AG09309 (cell line): ENCODE measurements at regions not wholly inside any gene's neighbourhood (a gene's known extent, or its start where the extent isn't known, plus 50 kb on each side); places are given as distances from the start of the nearest gene placed in this dataset.

Experiments used
- DNase-seq: peaks from one replicate; pipeline ENCODE4 v3.0.0-alpha.2; 2010; ENCODE audit warnings: low read depth
- H3K4me3 ChIP-seq: 2 replicates; pipeline ENCODE4 v1.5.1; 2011; ENCODE audit warnings: mild to moderate bottlenecking, low read depth, low read length, moderate library complexity; ENCODE audit not compliant: control insufficient read depth
- TF ChIP-seq, protein P1 (sequence below): IDR thresholded peaks from 2 replicates; pipeline ENCODE4 v1.5.1; 2011; ENCODE audit warnings: mild to moderate bottlenecking, low read depth, low read length, inconsistent platforms; ENCODE audit not compliant: insufficient read depth, control insufficient read depth; ENCODE audit errors: missing control alignments

DNA sequence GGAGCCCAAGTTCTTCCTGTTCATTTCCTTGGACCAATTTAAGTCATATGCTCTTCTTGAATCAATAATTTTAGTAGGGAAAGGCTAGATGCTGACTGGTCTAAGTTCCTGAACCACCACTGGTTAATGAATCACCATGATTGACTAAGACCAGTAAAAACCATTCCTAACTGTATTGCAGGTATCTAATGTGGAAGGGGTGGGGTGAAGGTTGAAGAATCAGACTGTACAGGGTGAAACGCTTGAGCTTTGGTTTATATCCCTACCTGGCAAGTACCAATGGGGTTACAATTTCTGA lies 100.1 kb downstream of the DYRK2 start:
- no peak overlapping the region for H3K4me3 ChIP-seq
- no peak for DNase-seq
- TF ChIP-seq, protein P1, sequence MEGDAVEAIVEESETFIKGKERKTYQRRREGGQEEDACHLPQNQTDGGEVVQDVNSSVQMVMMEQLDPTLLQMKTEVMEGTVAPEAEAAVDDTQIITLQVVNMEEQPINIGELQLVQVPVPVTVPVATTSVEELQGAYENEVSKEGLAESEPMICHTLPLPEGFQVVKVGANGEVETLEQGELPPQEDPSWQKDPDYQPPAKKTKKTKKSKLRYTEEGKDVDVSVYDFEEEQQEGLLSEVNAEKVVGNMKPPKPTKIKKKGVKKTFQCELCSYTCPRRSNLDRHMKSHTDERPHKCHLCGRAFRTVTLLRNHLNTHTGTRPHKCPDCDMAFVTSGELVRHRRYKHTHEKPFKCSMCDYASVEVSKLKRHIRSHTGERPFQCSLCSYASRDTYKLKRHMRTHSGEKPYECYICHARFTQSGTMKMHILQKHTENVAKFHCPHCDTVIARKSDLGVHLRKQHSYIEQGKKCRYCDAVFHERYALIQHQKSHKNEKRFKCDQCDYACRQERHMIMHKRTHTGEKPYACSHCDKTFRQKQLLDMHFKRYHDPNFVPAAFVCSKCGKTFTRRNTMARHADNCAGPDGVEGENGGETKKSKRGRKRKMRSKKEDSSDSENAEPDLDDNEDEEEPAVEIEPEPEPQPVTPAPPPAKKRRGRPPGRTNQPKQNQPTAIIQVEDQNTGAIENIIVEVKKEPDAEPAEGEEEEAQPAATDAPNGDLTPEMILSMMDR: no peak

DNA sequence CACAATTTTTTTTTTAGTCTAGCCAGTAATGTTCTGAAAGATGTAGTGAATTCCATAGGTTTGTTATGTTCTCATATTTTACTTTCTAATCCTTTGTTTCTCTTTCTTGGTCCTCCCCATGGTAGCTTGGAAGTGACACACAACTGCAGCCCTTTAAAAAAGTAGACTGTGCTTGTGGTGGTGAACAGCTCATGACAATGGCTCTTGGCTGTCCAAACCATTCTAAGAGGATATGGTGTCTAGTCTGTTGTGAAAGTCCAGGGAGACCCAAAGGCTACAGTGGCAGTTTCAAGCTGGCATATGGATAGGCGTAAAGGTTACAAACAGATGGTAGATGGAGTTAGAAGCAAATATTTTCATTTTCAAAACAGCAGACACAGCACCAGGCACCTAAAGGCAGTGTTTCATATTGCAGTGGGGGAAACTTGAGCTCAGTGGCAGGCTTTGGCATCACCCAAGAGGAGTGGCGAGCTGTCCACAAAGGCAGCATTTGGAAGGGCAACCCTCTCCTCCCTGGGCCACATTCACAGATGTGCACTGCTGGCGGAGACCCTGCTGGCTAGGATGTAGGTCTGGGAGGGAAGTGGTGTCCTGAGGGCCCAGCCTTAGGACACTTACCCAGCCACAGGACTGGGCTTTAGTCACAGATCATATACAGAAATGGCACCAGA lies 102.1 kb downstream of the DYRK2 start:
- no peak overlapping the region for H3K4me3 ChIP-seq
- TF ChIP-seq, protein P1: no peak

DNA sequence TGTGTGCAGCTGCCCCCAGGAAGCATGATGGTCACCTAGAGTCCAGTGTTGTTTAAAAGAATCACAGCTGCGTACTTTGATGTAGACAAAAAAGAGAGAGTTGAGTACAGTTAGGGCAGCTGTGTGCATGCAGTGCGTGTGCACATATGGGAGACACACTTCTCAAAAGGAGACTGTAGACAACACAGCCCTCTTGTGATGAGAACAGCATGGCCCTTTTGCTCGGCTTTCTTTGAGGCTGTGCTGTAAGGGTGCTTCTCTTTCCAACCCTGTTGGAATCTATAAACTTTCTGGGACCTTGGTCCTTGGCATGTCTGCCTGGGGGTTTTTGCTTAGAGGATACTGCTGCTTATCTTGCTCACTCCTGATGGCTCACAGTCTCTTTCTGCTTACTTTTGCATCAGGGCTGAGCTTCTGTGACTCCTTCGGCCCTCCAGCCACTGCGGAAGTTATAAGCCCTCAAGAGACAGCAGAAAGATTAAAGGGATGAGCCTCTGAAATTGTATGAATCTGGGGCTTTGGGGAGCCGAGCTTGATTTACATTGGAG lies 102.9 kb downstream of the DYRK2 start:
- TF ChIP-seq, protein P1: no peak
- no peak for DNase-seq
- no peak overlapping the region for H3K4me3 ChIP-seq

More for the DNA sequence above, 102.1 kb downstream of the DYRK2 start:
- no peak for DNase-seq

DNA sequence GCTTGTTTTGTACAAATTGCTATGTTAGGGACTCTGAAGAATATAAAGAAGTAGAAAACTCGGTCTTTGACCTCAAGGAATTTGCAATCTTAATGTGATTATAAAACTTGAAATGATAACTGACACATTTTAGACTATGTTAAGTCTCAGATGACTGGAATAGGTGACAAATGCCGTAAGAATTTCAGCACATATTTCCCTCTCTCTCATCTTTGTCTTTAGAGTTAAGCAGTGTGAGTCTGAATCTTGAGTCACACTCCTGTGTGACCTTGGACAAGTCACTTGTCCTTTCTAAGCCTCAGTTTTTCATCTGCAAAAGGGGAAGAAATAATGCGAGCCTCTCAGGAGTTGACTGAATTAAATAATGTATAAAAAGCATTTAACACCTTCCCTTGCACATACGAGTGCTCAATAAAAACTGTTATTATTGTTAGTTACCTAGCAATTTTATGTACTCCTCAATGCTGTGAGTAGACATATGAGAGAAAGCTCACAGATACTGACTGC lies 103.7 kb downstream of the DYRK2 start:
- TF ChIP-seq, protein P1: no peak
- no peak for DNase-seq
- H3K4me3 ChIP-seq: no peak overlapping the region

DNA sequence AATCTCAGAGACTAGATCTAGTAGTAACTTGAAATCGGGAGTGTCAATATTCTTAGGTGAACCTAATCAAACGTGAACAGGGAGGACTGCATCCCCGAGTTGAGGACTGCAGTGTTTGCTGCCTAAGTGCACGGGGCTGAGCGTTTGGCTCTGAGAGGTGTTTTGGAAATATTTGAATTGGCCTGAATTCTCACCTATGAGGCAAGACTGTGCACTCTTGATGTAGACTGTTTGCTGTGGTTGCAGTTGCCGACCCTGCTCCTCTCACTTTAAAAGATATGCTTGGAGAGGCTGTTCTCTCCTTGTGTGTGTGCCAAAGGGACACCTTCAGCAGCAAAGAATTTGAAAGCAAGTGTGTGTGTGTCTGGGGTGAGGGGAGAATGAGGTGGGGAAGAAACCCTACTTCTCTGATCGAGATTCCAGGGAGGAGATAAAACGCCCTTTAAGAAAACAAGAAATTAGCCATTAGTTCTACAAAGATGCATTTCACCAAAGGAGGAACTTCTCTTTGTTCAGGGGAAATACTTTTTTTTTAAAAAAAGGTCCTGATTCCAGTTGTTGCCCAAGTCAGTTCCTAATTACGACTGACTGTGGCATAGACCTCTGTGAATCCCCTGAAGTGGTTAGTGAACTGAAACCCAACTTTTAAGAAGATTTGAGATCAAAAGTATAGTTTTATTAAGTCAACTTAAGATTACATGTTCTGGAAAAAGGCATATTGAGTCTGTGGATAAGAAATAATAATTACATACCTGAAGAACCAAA lies 106.6 kb downstream of the DYRK2 start:
- DNase-seq: no peak
- TF ChIP-seq, protein P1: no peak
- H3K4me3 ChIP-seq: no peak overlapping the region

DNA sequence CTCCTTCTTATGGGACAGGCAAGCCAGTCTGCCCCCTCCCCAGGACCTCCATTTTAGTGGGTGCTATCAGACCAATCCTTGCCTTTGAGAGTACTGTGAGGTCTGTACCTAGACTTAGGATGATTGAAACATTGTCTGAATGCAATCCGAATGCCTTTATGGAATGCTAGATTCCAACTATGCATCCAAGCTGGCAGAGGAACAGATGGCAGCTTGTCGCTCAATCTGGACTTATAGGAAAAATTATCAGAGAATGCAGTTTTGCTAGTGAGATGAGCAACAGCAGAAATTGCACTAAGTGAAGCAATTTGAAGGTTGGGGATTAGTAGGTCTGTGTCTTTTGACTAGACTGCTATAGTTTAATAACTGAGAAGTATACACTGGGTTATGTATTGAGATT lies 109.1 kb downstream of the DYRK2 start:
- no peak for DNase-seq
- TF ChIP-seq, protein P1: no peak
- H3K4me3 ChIP-seq: no peak overlapping the region
